NCI-H1436 (cell line): ENCODE measurements at regions not wholly inside any gene's neighbourhood (a gene's known extent, or its start where the extent isn't known, plus 50 kb on each side); places are given as distances from the start of the nearest gene placed in this dataset.
"Not testable (repeated sequence)": the region's sequence is repeated elsewhere in the genome, so short reads cannot be mapped to it uniquely, and the experiment has no call there.

Source experiments
- DNase-seq: peaks from one replicate; lab custom pipeline; 2025; lab: John Stamatoyannopoulos, UW

DNA sequence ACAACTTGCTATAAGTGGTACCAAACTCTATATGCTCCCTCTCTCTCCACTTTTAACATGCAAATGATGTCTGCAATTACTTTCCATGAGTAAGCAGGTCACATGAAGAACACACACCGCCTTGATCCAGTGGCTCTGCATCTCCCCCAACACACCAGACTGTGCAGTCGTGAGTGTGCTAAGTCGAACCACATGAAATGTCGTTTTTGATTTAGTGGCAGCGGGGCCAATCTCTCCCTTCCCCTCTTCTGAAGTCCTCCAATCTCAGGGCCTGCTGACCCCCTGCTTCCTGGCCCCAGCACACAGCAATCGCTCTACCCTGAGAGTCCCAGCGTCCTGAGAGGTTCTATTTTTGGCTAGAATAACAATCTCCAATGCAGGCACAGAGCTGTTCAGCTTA is 312.5 kb downstream of the SHQ1 start:
- no peak for DNase-seq

DNA sequence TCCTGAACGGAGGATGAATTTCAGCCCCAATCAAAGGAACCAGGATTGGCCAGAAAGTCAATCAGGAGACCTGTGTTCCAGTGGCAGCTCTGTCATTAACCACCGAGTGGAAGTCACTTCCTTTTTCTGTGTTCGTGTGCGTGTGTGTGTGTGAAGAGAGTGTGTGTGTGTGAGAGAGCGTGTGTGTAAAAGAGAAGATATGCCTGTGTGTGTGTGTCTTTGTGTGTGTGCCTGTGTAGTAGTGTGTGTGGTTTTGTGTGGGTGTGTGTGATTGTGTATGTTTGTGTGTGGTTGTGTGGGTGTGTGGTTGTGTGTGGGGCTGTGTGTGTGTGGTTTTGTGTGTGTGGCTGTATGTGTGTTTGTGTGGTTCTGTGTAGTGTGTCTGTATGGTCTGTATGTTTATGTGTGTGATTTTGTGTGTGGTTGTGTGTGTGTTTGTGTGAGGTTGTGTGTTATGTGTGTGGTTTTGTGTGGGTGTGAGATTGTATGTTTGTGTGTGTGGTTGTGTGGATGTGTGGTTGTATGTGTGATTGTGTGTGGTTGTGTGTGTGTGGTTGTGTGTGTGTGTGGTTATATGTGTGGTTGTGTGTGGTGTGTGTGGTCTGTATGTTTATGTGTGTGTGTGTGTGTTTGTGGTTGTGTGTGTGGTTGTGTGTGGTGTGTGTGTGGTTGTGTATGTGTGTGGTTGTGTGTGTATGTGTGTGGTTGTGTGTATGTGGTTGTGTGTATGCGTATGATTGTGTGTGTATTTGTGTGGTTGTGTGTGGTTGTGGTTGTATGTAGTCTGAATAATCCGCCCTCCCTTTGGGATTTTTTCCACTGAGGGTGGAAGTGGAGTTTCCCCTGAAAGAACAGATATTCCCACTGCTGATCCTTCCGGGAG is 314.4 kb downstream of the SHQ1 start:
- DNase-seq = no peak

DNA sequence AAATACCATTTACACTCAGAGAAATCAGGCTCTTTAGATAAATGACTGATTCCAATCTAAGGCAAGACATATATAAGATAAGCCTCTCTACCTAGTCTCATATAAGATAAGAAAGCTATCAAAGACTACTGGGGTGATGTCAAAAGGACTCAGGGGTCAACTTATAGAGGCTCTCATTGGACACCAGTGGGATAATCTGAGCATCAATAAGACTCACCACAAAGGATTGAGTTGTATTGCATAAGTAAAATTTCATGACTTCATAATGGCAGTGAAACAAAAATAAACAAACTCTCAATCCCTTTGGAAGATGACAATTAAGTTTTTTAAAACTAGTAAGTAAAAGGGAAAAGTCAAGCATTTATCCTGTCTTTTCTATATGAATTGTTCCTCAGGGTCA is 317.8 kb downstream of the SHQ1 start:
- DNase-seq = no peak

DNA sequence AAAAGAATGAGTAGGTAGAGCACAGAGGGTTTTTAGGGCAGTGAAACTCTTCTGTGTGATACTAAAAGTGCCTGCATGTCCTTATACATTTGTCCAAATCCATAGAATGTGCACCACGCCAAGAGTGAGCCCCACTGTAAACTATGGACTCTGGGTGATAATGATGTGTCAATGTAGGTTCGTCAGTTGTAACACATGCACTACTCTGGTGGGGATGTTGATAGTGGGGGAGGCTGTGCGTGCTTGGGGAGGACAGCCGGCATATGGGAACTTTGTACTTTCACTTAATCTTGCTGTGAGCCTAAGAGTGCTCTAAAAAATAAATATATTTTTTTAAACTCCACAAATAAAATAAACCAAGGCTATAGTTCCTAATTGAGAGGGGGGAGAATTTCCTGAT is 319.2 kb downstream of the SHQ1 start:
- DNase-seq = no peak

- DNase-seq = no peak
These were observed 324.7 kb downstream of the SHQ1 start for GRCh38 chr3:72523429-72524151.

- DNase-seq = no peak
These were observed 327.4 kb downstream of the SHQ1 start for GRCh38 chr3:72520690-72521308.

DNA sequence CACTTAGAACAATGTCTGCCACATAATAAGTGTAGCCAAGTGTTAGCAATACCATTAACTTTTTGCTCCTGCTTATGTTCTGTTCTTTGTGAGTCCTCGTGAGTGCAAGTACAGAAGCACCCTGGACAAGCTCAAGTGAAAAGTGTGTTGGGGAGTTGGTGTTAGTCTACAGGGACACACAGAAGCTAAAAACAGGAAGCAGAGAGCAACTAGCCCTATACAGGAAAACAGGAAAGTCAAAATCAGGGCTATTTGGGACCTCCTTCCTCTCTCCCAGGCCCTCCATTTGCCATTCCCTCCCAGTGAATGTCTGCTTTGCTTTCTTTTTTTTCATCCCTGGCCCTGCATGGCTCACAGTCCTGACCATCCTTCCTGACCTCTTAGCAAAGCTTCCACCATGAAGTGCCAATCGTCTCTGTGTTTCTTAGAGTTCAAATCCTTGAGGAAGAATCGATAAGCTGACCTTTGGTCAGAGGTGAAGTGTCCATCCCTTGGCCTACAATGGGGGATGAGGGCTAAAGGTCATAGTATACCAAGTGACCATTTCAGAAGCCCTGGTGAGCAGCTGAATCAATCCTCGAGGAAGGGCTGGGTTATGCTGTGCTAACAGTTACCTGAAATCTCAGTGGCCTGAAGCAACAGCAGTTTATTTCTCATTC is 328.2 kb downstream of the SHQ1 start:
- DNase-seq = no peak

GRCh38 chr3:72517921-72518424 is 330.3 kb downstream of the SHQ1 start:
- no peak for DNase-seq

GRCh38 chr3:72517336-72517735 is 330.9 kb downstream of the SHQ1 start:
- no peak for DNase-seq

- no peak for DNase-seq
These were observed 331.9 kb downstream of the SHQ1 start for GRCh38 chr3:72516361-72516760.

DNA sequence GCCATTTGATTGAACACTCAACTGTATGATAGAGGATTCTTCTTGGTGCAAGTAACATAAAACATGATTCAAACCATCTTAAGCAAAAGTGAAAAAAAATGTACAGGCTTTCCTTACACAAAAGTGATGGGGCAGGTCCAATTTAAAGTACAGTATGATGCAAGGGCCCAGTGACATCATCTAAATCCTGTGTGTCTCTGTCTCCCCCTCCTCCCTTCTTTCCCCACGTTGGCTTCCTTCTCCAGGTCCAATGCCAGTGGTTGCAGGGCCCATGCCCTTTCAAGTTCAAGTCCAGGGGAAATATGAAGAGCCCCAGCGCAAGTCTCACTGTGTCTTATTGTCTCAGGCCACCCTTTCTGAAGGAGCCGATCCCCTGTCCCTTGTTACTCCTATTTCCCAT is 332.3 kb downstream of the SHQ1 start:
- no peak for DNase-seq

DNA sequence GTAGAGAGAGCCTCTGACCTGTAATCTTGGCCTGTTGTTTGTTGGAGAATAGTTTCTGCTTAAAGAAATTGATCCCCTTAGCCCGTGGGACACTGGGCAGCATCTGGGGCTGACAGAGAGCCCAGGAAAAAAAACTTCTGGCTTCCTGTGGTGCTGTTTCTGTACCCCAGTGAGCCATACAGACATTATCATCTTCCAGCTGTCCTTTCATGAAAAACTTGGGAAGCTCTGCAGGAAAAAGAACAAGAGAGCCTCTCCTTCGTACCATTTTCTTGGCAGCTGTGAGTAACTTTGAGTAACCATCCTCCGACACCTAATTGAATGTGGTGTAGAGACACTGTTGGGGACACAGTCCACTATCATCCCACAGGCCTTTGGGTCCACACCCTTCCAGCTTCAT is 333.0 kb downstream of the SHQ1 start:
- no peak for DNase-seq

DNA sequence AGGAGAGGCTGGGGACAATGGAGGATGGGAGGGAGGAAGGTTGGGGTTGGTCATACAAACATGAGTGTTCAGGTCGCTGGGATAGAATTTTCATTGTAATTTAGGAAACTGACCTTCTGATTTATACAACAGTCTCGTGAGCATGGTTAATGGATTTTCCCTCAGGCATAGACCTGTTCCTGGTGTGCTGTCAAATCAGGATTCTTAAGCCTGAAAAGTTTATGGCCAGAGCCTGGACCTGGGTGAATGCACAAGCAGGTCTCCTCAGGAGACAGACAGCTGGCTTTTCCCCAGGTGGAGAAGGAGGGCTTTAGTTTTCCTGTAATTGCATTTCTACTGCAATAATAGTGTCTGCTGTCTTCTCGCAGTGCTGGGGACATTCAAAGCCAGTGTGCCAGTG is 338.0 kb downstream of the SHQ1 start:
- no peak for DNase-seq

GRCh38 chr3:72505539-72506405 is 342.5 kb downstream of the SHQ1 start:
- no peak for DNase-seq

DNA sequence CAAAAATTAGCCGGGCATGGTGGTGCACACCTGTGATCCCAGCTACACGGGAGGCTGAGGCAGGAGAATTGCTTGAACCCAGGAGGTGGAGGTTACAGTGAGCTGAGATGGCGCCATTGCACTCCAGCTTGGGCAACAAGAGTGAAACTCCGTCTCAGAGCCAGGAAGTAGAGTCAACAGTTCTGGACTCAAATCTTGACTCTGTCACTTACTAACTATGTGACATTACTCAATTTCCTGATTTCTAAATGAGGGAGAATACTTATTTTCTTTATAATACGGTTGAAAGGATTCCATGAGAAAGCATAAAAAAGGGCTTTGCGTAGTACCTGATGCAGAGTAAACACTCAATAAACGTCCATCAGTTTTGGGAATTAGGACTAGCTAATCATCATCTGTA is 350.7 kb downstream of the SHQ1 start:
- not testable (repeated sequence) for DNase-seq

DNA sequence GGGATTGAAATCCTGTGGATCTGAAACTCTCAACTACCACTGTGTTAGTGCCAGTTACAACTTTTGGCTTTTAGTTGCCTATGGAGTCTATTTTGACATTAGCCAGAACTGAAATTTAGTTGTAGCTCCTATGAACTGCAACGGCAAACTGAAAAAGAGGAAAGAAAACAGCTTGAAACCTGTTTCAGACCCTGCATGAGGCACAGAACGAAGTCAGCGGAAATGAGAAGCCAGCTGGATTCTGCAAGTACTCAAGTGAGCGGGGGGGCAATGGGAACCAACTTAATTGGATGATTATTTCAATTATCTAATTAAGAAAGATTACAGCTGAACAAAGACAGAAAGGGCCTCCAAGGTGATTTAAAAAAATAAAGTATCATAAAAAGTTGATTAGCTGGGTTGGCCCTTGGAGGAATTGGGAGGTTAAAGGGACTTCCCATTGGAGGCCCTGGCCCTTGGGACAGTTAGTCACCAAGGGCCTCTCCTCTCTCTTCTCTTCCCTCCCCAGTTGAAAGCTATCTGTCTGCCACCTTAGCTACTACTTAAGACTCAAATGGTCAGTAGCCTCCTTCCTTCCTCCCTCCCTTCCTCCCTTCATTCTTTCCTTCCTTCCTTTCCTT is 352.1 kb downstream of the SHQ1 start:
- DNase-seq = peak; percentile 10

GRCh38 chr3:72494626-72495025 is 353.6 kb downstream of the SHQ1 start:
- DNase-seq = no peak

- DNase-seq = no peak
These were observed 354.1 kb downstream of the SHQ1 start for GRCh38 chr3:72494130-72494529.

GRCh38 chr3:72492240-72492639 is 356.0 kb downstream of the SHQ1 start:
- no peak for DNase-seq

DNA sequence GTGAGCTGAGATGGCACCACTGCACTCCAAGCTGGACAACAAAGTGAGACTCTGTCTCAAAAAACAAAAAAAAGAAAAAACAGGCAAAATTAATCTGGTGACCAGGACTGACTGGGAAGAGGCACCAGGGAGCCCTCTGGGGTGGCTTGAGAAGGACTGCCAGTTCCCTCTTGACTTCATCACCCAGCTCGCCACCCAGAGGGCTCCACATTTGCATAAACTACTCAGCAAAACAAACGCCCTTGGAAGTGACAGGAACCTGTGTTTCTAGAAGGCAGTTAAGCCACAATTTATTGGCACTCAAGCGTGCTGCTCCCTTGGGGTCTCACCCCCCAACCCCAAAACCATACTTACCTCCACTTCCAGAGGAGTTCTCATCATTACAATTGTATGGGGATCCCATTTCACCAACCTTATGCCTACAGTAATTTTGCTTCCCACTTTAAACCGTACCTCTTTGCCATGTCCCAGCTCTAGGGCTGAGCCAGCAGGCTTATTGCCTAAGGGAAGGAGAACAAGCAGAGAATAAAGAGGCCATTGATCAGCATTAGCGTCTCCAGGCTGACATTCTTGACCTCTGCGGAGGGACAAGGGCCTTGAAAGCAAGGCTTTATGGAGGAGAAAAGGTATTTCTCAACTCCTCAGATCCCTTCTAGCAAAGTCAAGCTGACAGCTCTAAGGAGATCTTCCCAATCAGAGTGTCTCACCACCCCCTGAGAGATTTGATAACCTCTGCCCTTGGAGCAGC is 357.4 kb downstream of the SHQ1 start:
- DNase-seq = peak; percentile 4
